ENCODE measurements at regions not wholly inside any gene's neighbourhood (a gene's known extent, or its start where the extent isn't known, plus 50 kb on each side); places are given as distances from the start of the nearest gene placed in this dataset.

GRCh38 chr6:91539456-91539855 is 952.6 kb upstream of the MAP3K7 start:
- H3K36me3 ChIP-seq (ENCODE audit: control insufficient read depth, insufficient read depth, low read length), result no peaks in the 10 kb centered on the region
- no peak overlapping the region for H3K27ac ChIP-seq (ENCODE audit: low read depth, low read length)
- no peaks in the 10 kb centered on the region for H3K4me1 ChIP-seq (ENCODE audit: control insufficient read depth, insufficient read depth, low read length)
- H3K4me3 ChIP-seq (ENCODE audit: low read length), result no peak overlapping the region
- H3K27me3 ChIP-seq (ENCODE audit: control insufficient read depth, insufficient read depth, low read length), result no peaks in the 10 kb centered on the region
- H3K9ac ChIP-seq (ENCODE audit: low read length), result no peak overlapping the region

- H3K36me3 ChIP-seq (ENCODE audit: control insufficient read depth, insufficient read depth, low read length), result no peaks in the 10 kb centered on the region
- H3K4me1 ChIP-seq (ENCODE audit: control insufficient read depth, insufficient read depth, low read length), result no peaks in the 10 kb centered on the region
- no peak overlapping the region for H3K27ac ChIP-seq (ENCODE audit: low read depth, low read length)
- no peaks in the 10 kb centered on the region for H3K27me3 ChIP-seq (ENCODE audit: control insufficient read depth, insufficient read depth, low read length)
- no peak overlapping the region for H3K4me3 ChIP-seq (ENCODE audit: low read length)
- no peak overlapping the region for H3K9ac ChIP-seq (ENCODE audit: low read length)
Measured at GRCh38 chr6:91538622-91539021, 951.8 kb upstream of the MAP3K7 start.

GRCh38 chr6:91534614-91535013 is 947.7 kb upstream of the MAP3K7 start:
- Histone ChIP-seq H3K4me1 (ENCODE audit: control insufficient read depth, insufficient read depth, low read length) (no peaks in the 10 kb centered on the region), H3K4me3 (ENCODE audit: low read length) (no peak overlapping the region), H3K27ac (ENCODE audit: low read depth, low read length) (no peak overlapping the region), H3K36me3 (ENCODE audit: control insufficient read depth, insufficient read depth, low read length) (no peaks in the 10 kb centered on the region), H3K9ac (ENCODE audit: low read length) (no peak overlapping the region), H3K27me3 (ENCODE audit: control insufficient read depth, insufficient read depth, low read length) (no peaks in the 10 kb centered on the region)

- H3K9ac ChIP-seq (ENCODE audit: low read length), result no peak overlapping the region
- no peaks in the 10 kb centered on the region for H3K36me3 ChIP-seq (ENCODE audit: control insufficient read depth, insufficient read depth, low read length)
- no peaks in the 10 kb centered on the region for H3K4me1 ChIP-seq (ENCODE audit: control insufficient read depth, insufficient read depth, low read length)
- H3K4me3 ChIP-seq (ENCODE audit: low read length), result no peak overlapping the region
- no peak overlapping the region for H3K27ac ChIP-seq (ENCODE audit: low read depth, low read length)
- no peaks in the 10 kb centered on the region for H3K27me3 ChIP-seq (ENCODE audit: control insufficient read depth, insufficient read depth, low read length)
Measured at GRCh38 chr6:91523511-91523910, 936.6 kb upstream of the MAP3K7 start.

- Histone ChIP-seq H3K9ac (ENCODE audit: low read length) (no peak overlapping the region), H3K36me3 (ENCODE audit: control insufficient read depth, insufficient read depth, low read length) (no peaks in the 10 kb centered on the region), H3K4me3 (ENCODE audit: low read length) (no peak overlapping the region), H3K27ac (ENCODE audit: low read depth, low read length) (no peak overlapping the region), H3K4me1 (ENCODE audit: control insufficient read depth, insufficient read depth, low read length) (no peaks in the 10 kb centered on the region), H3K27me3 (ENCODE audit: control insufficient read depth, insufficient read depth, low read length) (no peaks in the 10 kb centered on the region)
Measured at GRCh38 chr6:91521999-91522398, 935.1 kb upstream of the MAP3K7 start.

- no peak overlapping the region for H3K9ac ChIP-seq (ENCODE audit: low read length)
- H3K4me1 ChIP-seq (ENCODE audit: control insufficient read depth, insufficient read depth, low read length), result no peaks in the 10 kb centered on the region
- H3K36me3 ChIP-seq (ENCODE audit: control insufficient read depth, insufficient read depth, low read length), result no peaks in the 10 kb centered on the region
- no peak overlapping the region for H3K27ac ChIP-seq (ENCODE audit: low read depth, low read length)
- H3K27me3 ChIP-seq (ENCODE audit: control insufficient read depth, insufficient read depth, low read length), result no peaks in the 10 kb centered on the region
- H3K4me3 ChIP-seq (ENCODE audit: low read length), result no peak overlapping the region
Measured at GRCh38 chr6:91509711-91510110, 922.8 kb upstream of the MAP3K7 start.

GRCh38 chr6:91509039-91509438 is 922.2 kb upstream of the MAP3K7 start:
- Histone ChIP-seq H3K36me3 (ENCODE audit: control insufficient read depth, insufficient read depth, low read length) (no peaks in the 10 kb centered on the region), H3K9ac (ENCODE audit: low read length) (no peak overlapping the region), H3K27ac (ENCODE audit: low read depth, low read length) (no peak overlapping the region), H3K27me3 (ENCODE audit: control insufficient read depth, insufficient read depth, low read length) (no peaks in the 10 kb centered on the region), H3K4me3 (ENCODE audit: low read length) (no peak overlapping the region), H3K4me1 (ENCODE audit: control insufficient read depth, insufficient read depth, low read length) (no peaks in the 10 kb centered on the region)

GRCh38 chr6:91506509-91506908 is 919.6 kb upstream of the MAP3K7 start:
- H3K9ac ChIP-seq (ENCODE audit: low read length), result no peak overlapping the region
- no peaks in the 10 kb centered on the region for H3K4me1 ChIP-seq (ENCODE audit: control insufficient read depth, insufficient read depth, low read length)
- no peak overlapping the region for H3K27ac ChIP-seq (ENCODE audit: low read depth, low read length)
- no peak overlapping the region for H3K4me3 ChIP-seq (ENCODE audit: low read length)
- H3K27me3 ChIP-seq (ENCODE audit: control insufficient read depth, insufficient read depth, low read length), result no peaks in the 10 kb centered on the region
- no peaks in the 10 kb centered on the region for H3K36me3 ChIP-seq (ENCODE audit: control insufficient read depth, insufficient read depth, low read length)

- H3K9ac ChIP-seq (ENCODE audit: low read length), result no peak overlapping the region
- no peaks in the 10 kb centered on the region for H3K36me3 ChIP-seq (ENCODE audit: control insufficient read depth, insufficient read depth, low read length)
- no peak overlapping the region for H3K4me3 ChIP-seq (ENCODE audit: low read length)
Measured at GRCh38 chr6:91505199-91505598, 918.3 kb upstream of the MAP3K7 start.

GRCh38 chr6:91501930-91502329 is 915.1 kb upstream of the MAP3K7 start:
- H3K4me1 ChIP-seq (ENCODE audit: control insufficient read depth, insufficient read depth, low read length), result no peaks in the 10 kb centered on the region
- no peak overlapping the region for H3K9ac ChIP-seq (ENCODE audit: low read length)
- H3K36me3 ChIP-seq (ENCODE audit: control insufficient read depth, insufficient read depth, low read length), result no peaks in the 10 kb centered on the region
- no peak overlapping the region for H3K27ac ChIP-seq (ENCODE audit: low read depth, low read length)
- no peak overlapping the region for H3K4me3 ChIP-seq (ENCODE audit: low read length)
- H3K27me3 ChIP-seq (ENCODE audit: control insufficient read depth, insufficient read depth, low read length), result no peaks in the 10 kb centered on the region

More at GRCh38 chr6:91505199-91505598, 918.3 kb upstream of the MAP3K7 start:
- H3K4me1 ChIP-seq (ENCODE audit: control insufficient read depth, insufficient read depth, low read length), result no peaks in the 10 kb centered on the region
- no peaks in the 10 kb centered on the region for H3K27me3 ChIP-seq (ENCODE audit: control insufficient read depth, insufficient read depth, low read length)
- no peak overlapping the region for H3K27ac ChIP-seq (ENCODE audit: low read depth, low read length)

GRCh38 chr6:91500689-91501303 is 913.9 kb upstream of the MAP3K7 start:
- no peaks in the 10 kb centered on the region for H3K27me3 ChIP-seq (ENCODE audit: control insufficient read depth, insufficient read depth, low read length)
- H3K4me3 ChIP-seq (ENCODE audit: low read length), result no peak overlapping the region
- H3K36me3 ChIP-seq (ENCODE audit: control insufficient read depth, insufficient read depth, low read length), result no peaks in the 10 kb centered on the region
- H3K27ac ChIP-seq (ENCODE audit: low read depth, low read length), result no peak overlapping the region
- H3K4me1 ChIP-seq (ENCODE audit: control insufficient read depth, insufficient read depth, low read length), result no peaks in the 10 kb centered on the region
- H3K9ac ChIP-seq (ENCODE audit: low read length), result no peak overlapping the region

- no peak overlapping the region for H3K4me3 ChIP-seq (ENCODE audit: low read length)
- no peaks in the 10 kb centered on the region for H3K27me3 ChIP-seq (ENCODE audit: control insufficient read depth, insufficient read depth, low read length)
- no peaks in the 10 kb centered on the region for H3K36me3 ChIP-seq (ENCODE audit: control insufficient read depth, insufficient read depth, low read length)
Measured at GRCh38 chr6:91498576-91498975, 911.7 kb upstream of the MAP3K7 start.

GRCh38 chr6:91497770-91498169 is 910.9 kb upstream of the MAP3K7 start:
- no peaks in the 10 kb centered on the region for H3K36me3 ChIP-seq (ENCODE audit: control insufficient read depth, insufficient read depth, low read length)
- no peaks in the 10 kb centered on the region for H3K27me3 ChIP-seq (ENCODE audit: control insufficient read depth, insufficient read depth, low read length)
- no peak overlapping the region for H3K9ac ChIP-seq (ENCODE audit: low read length)

More at GRCh38 chr6:91498576-91498975, 911.7 kb upstream of the MAP3K7 start:
- Histone ChIP-seq H3K27ac (ENCODE audit: low read depth, low read length) (no peak overlapping the region), H3K9ac (ENCODE audit: low read length) (no peak overlapping the region), H3K4me1 (ENCODE audit: control insufficient read depth, insufficient read depth, low read length) (no peaks in the 10 kb centered on the region)

More at GRCh38 chr6:91497770-91498169, 910.9 kb upstream of the MAP3K7 start:
- Histone ChIP-seq H3K27ac (ENCODE audit: low read depth, low read length) (no peak overlapping the region), H3K4me3 (ENCODE audit: low read length) (no peak overlapping the region), H3K4me1 (ENCODE audit: control insufficient read depth, insufficient read depth, low read length) (no peaks in the 10 kb centered on the region)

Measured in rectal smooth muscle tissue (tissue), 1 donor.